Panc1 (cell line): ENCODE measurements at regions not wholly inside any gene's neighbourhood (a gene's known extent, or its start where the extent isn't known, plus 50 kb on each side); places are given as distances from the start of the nearest gene placed in this dataset.

Source experiments
- ATAC-seq: fragments of 200-7000 bp; cut with Tn5 transposase; 2 replicates; pipeline ENCODE4 v1.9.1; 2020; ENCODE audit warnings: mild to moderate bottlenecking, moderate library complexity
- BruUV-seq: library from RNA; stranded (reverse); fragments of 400-500 nt; replicated peaks from 2 replicates; lab custom pipeline; 2021; lab: Mats Ljungman, UMichigan
- CTCF ChIA-PET: fragments of 300-600 bp; sonication (Branson Sonifier 250); formaldehyde crosslinking; loops from one replicate; lab custom pipeline; 2022; ENCODE audit warnings: antibody characterized with exemption; lab: Charles Lee
- POLR2A ChIA-PET: fragments of 300-600 bp; sonication (Branson Sonifier 250); formaldehyde crosslinking; loops from one replicate; lab custom pipeline; 2022; ENCODE audit warnings: antibody characterized with exemption; lab: Charles Lee
- DNase-seq: peaks from one replicate; pipeline ENCODE4 v3.0.0-alpha.2; 2010; ENCODE audit warnings: low read depth, low spot score
- H3K27ac ChIP-seq: 2 replicates; pipeline ENCODE4 v1.5.1; 2011; ENCODE audit warnings: mild to moderate bottlenecking, low read length, inconsistent platforms
- H3K27me3 ChIP-seq: fragments of 200-500 bp; sonication (Bioruptor generic); 2 replicates; pipeline ENCODE4 v1.6.0; 2014; ENCODE audit warnings: low read length, inconsistent platforms; ENCODE audit not compliant: control insufficient read depth, insufficient read depth
- H3K36me3 ChIP-seq: fragments of 200-500 bp; sonication (Bioruptor generic); 2 replicates; pipeline ENCODE4 v1.5.1; 2014; ENCODE audit warnings: inconsistent platforms, mild to moderate bottlenecking, low read length, moderate library complexity; ENCODE audit not compliant: control insufficient read depth, insufficient read depth
- H3K4me1 ChIP-seq: 2 replicates; pipeline ENCODE4 v1.5.1; 2011; ENCODE audit warnings: inconsistent platforms, mild to moderate bottlenecking, low read length, moderate library complexity; ENCODE audit not compliant: control insufficient read depth, insufficient read depth
- H3K4me3 ChIP-seq, 2 experiments: 2 replicates each; pipeline ENCODE4 v1.5.1; 2011 to 2012; ENCODE audit warnings: low read depth in 2 of 2, low read length in 2 of 2, mild to moderate bottlenecking in 2 of 2, inconsistent platforms in 1 of 2, moderate library complexity in 1 of 2
- H3K9me3 ChIP-seq: fragments of 200-500 bp; sonication (Bioruptor generic); 2 replicates; pipeline ENCODE4 v1.5.1; 2014; ENCODE audit warnings: low read depth, mild to moderate bottlenecking, inconsistent platforms, low read length, moderate library complexity; ENCODE audit not compliant: control insufficient read depth, insufficient read depth
- POLR2AphosphoS5 ChIP-seq: IDR thresholded peaks from 2 replicates; pipeline ENCODE4 v1.6.1; 2012; ENCODE audit warnings: mild to moderate bottlenecking, low read depth, low read length, moderate library complexity
- REST ChIP-seq, 2 experiments: IDR thresholded peaks; 2 replicates each; pipeline ENCODE4 v1.6.1; 2011 to 2012; ENCODE audit warnings: low read depth in 2 of 2, control low read depth in 1 of 2, low read length in 1 of 2, mild to moderate bottlenecking in 1 of 2, moderate library complexity in 1 of 2; ENCODE audit not compliant: insufficient read depth in 1 of 2
- SIN3A ChIP-seq: IDR thresholded peaks from 2 replicates; pipeline ENCODE4 v1.6.1; 2012; ENCODE audit warnings: low read depth, mild to moderate bottlenecking, low read length, moderate library complexity, borderline replicate concordance; ENCODE audit not compliant: insufficient read depth
- TCF7L2 ChIP-seq: IDR thresholded peaks from 2 replicates; pipeline ENCODE4 v1.6.1; 2011; ENCODE audit warnings: mild to moderate bottlenecking, low read depth, low read length, inconsistent platforms
- in situ Hi-C: cut with HindIII; loops from 2 replicates; pipeline ENCODE4 v1.10.0; 2016; ENCODE audit warnings: low sequenced_read_pairs, low pct_unique_long_range_greater_than_20kb
- intact Hi-C: fragments of 100-400 bp; cut with micrococcal nuclease; formaldehyde crosslinking; loops from one replicate; pipeline ENCODE4 v1.10.0; 2022; ENCODE audit not compliant: unreplicated experiment
- TF ChIP-seq, protein P1 (sequence below): fragments of 450-650 bp; IDR thresholded peaks from 2 replicates; pipeline ENCODE4 v1.5.1; 2017; ENCODE audit warnings: mild to moderate bottlenecking

GRCh38 chr6:141439513-141439912 lies 693.2 kb upstream of the GJE1 start:
- DNase-seq (no peak), ATAC-seq (no peak)
- H3K36me3 ChIP-seq, result no peaks in the 10 kb centered on the region
- in situ Hi-C loops, result no loop called here
- no peaks in the 10 kb centered on the region for H3K27me3 ChIP-seq
- TF ChIP-seq TCF7L2 (no peak), SIN3A (no peak)
- TF ChIP-seq, protein P1, sequence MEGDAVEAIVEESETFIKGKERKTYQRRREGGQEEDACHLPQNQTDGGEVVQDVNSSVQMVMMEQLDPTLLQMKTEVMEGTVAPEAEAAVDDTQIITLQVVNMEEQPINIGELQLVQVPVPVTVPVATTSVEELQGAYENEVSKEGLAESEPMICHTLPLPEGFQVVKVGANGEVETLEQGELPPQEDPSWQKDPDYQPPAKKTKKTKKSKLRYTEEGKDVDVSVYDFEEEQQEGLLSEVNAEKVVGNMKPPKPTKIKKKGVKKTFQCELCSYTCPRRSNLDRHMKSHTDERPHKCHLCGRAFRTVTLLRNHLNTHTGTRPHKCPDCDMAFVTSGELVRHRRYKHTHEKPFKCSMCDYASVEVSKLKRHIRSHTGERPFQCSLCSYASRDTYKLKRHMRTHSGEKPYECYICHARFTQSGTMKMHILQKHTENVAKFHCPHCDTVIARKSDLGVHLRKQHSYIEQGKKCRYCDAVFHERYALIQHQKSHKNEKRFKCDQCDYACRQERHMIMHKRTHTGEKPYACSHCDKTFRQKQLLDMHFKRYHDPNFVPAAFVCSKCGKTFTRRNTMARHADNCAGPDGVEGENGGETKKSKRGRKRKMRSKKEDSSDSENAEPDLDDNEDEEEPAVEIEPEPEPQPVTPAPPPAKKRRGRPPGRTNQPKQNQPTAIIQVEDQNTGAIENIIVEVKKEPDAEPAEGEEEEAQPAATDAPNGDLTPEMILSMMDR, result no peak
- no peak overlapping the region for H3K27ac ChIP-seq
- no peaks in the 10 kb centered on the region for H3K4me1 ChIP-seq
- H3K9me3 ChIP-seq, result peaks cover 3% of the 10 kb centered on the region; the same call in 1 of the 2 replicates
- intact Hi-C loops, result no loop called here
- H3K4me3 ChIP-seq, result no peak overlapping the region
- POLR2A ChIA-PET, result no interaction called here
- BruUV-seq, result no TSS peak
- CTCF ChIA-PET, result no interaction called here

- H3K27me3 ChIP-seq, result no peaks in the 10 kb centered on the region
- H3K36me3 ChIP-seq, result no peaks in the 10 kb centered on the region
- CTCF ChIA-PET, result no interaction called here
- no peaks in the 10 kb centered on the region for H3K4me1 ChIP-seq
- intact Hi-C loops, result no loop called here
- no peak overlapping the region for H3K4me3 ChIP-seq
- no peak overlapping the region for H3K27ac ChIP-seq
- BruUV-seq, result no TSS peak
- TF ChIP-seq TCF7L2 (no peak), SIN3A (no peak), REST (IDR thresholded peaks at IDR 0.05; ENCODE audit: insufficient read depth in 1 of 2, low read depth in 2 of 2, low read length in 1 of 2) (no peak), POLR2AphosphoS5 (no peak)
- TF ChIP-seq, protein P1, result no peak
- H3K9me3 ChIP-seq, result peaks cover 3% of the 10 kb centered on the region; the same call in 1 of the 2 replicates
- in situ Hi-C loops, result no loop called here
- DNase-seq, result no peak
- POLR2A ChIA-PET, result no interaction called here
- ATAC-seq, result no peak
Measured at GRCh38 chr6:141437685-141438084, 695.0 kb upstream of the GJE1 start.

GRCh38 chr6:141437011-141437410 lies 695.7 kb upstream of the GJE1 start:
- Histone ChIP-seq H3K9me3 (peaks cover 3% of the 10 kb centered on the region; the same call in 1 of the 2 replicates), H3K4me1 (no peaks in the 10 kb centered on the region), H3K27ac (no peak overlapping the region), H3K27me3 (no peaks in the 10 kb centered on the region), H3K36me3 (no peaks in the 10 kb centered on the region), H3K4me3 (no peak overlapping the region)
- BruUV-seq, result no TSS peak
- no peak for ATAC-seq
- intact Hi-C loops, result no loop called here
- CTCF ChIA-PET, result no interaction called here
- POLR2A ChIA-PET, result no interaction called here
- TF ChIP-seq TCF7L2 (no peak), SIN3A (no peak), POLR2AphosphoS5 (no peak), REST (IDR thresholded peaks at IDR 0.05; ENCODE audit: insufficient read depth in 1 of 2, low read depth in 2 of 2, low read length in 1 of 2) (no peak)
- TF ChIP-seq, protein P1, result no peak
- DNase-seq, result no peak
- in situ Hi-C loops, result no loop called here
